ENCODE measurements at regions not wholly inside any gene's neighbourhood (a gene's known extent, or its start where the extent isn't known, plus 50 kb on each side); places are given as distances from the start of the nearest gene placed in this dataset.

GRCh38 chr2:9144046-9144445, 62.6 kb upstream of the ASAP2 start:
- WGBS, 5 donors = 50 to 89% (median 75%) methylated on average over 1 of the region's 1 CpG
- no peak for TF ChIP-seq EP300 (IDR thresholded peaks at IDR 0.05)
- no peak for TF ChIP-seq POLR2AphosphoS5 (IDR thresholded peaks at IDR 0.05)
- no peak for TF ChIP-seq POLR2A (IDR thresholded peaks at IDR 0.05)
- no peak for TF ChIP-seq CTCF (IDR thresholded peaks at IDR 0.05)
- no peak for DNase-seq
- Histone ChIP-seq H3K27me3 (no peaks in the 10 kb centered on the region), H3K4me3 (no peak overlapping the region), H3K36me3 (no peaks in the 10 kb centered on the region), H3K27ac (peak overlapping the region in 1 of 5 donors; percentile 30), H3K9me3 (no peaks in the 10 kb centered on the region), H3K4me1 (peaks cover 10 to 43% (median 25%) of the 10 kb centered on the region in 4 donors)
- intact Hi-C loops (cut with DNase I; ENCODE audit: low total_unique reads) = loop anchor here (5.0 kb wide), 1 partner anchor 188 kb away; no protein-coding TSS in a partner anchor

GRCh38 chr2:9143264-9143815, 63.3 kb upstream of the ASAP2 start:
- 66 to 73% (median 71%) methylated on average over 11 of the region's 11 CpGs for WGBS, 5 donors
- Histone ChIP-seq H3K36me3 (no peaks in the 10 kb centered on the region), H3K9me3 (no peaks in the 10 kb centered on the region), H3K27me3 (no peaks in the 10 kb centered on the region), H3K4me3 (peak overlapping the region; percentile 8 to 32 (median 24)), H3K4me1 (peaks cover 10 to 50% (median 29%) of the 10 kb centered on the region in 4 donors), H3K27ac (peak overlapping the region in 4 of 5 donors; percentile 52 to 73 (median 56))
- intact Hi-C loops (cut with DNase I; ENCODE audit: low total_unique reads) = loop anchor here (5.0 kb wide), 1 partner anchor 189 kb away; no protein-coding TSS in a partner anchor
- DNase-seq = no peak
- TF ChIP-seq POLR2A (IDR thresholded peaks at IDR 0.05) (no peak), POLR2AphosphoS5 (IDR thresholded peaks at IDR 0.05) (no peak), EP300 (IDR thresholded peaks at IDR 0.05) (no peak), CTCF (IDR thresholded peaks at IDR 0.05) (no peak)

- Histone ChIP-seq H3K9me3 (no peaks in the 10 kb centered on the region), H3K4me3 (peak overlapping the region; percentile 8 to 32 (median 24)), H3K4me1 (peaks cover 10 to 56% (median 29%) of the 10 kb centered on the region in 4 donors), H3K36me3 (no peaks in the 10 kb centered on the region), H3K27ac (peak overlapping the region in 4 of 5 donors; percentile 52 to 73 (median 56)), H3K27me3 (no peaks in the 10 kb centered on the region)
- peak; percentile 89 to 95 for DNase-seq
- intact Hi-C loops (cut with DNase I; ENCODE audit: low total_unique reads) = loop anchor here (5.0 kb wide), 1 partner anchor 190 kb away; no protein-coding TSS in a partner anchor
- TF ChIP-seq POLR2A (IDR thresholded peaks at IDR 0.05) (no peak), CTCF (IDR thresholded peaks at IDR 0.05) (peak in 6 of 7 experiments; percentile 82 to 99 (median 98)), POLR2AphosphoS5 (IDR thresholded peaks at IDR 0.05) (peak; percentile 22 to 92 (median 47))
- 5 to 10% (median 6%) methylated on average over 22 to 40 of the region's 40 CpGs for WGBS, 5 donors
Measured at GRCh38 chr2:9142551-9143263, 63.9 kb upstream of the ASAP2 start.

GRCh38 chr2:9141706-9142460, 64.7 kb upstream of the ASAP2 start:
- no peak for DNase-seq
- no peaks in the 10 kb centered on the region for H3K36me3 ChIP-seq
- WGBS, 5 donors = 86 to 92% (median 87%) methylated on average over 14 to 15 of the region's 15 CpGs
- no peaks in the 10 kb centered on the region for H3K9me3 ChIP-seq
- H3K27ac ChIP-seq = peak overlapping the region in 4 of 5 donors; percentile 6 to 73 (median 56)
- intact Hi-C loops (cut with DNase I; ENCODE audit: low total_unique reads) = loop anchor here (5.0 kb wide), 1 partner anchor 190 kb away; no protein-coding TSS in a partner anchor
- no peaks in the 10 kb centered on the region for H3K27me3 ChIP-seq
- H3K4me3 ChIP-seq = no peak overlapping the region
- peaks cover 10 to 60% (median 29%) of the 10 kb centered on the region in 4 donors for H3K4me1 ChIP-seq
- TF ChIP-seq POLR2AphosphoS5 (IDR thresholded peaks at IDR 0.05) (no peak), EP300 (IDR thresholded peaks at IDR 0.05) (no peak), CTCF (IDR thresholded peaks at IDR 0.05) (no peak), POLR2A (IDR thresholded peaks at IDR 0.05) (no peak)

Measured in stomach (tissue), 8 donors.